T-helper 2 cell treated with Interferon-gamma antibody and Interleukin-4, amounts not matched to agents 100 ng/mL and 5 ng/mL, for 36 hours (primary cell): ENCODE measurements at regions not wholly inside any gene's neighbourhood (a gene's known extent, or its start where the extent isn't known, plus 50 kb on each side); places are given as distances from the start of the nearest gene placed in this dataset.
"Not testable (repeated sequence)": the region's sequence is repeated elsewhere in the genome, so short reads cannot be mapped to it uniquely, and the experiment has no call there.

Experiments used
- intact Hi-C: fragments of 100-400 bp; cut with micrococcal nuclease; formaldehyde crosslinking; loops from one replicate; pipeline ENCODE4 v1.15.1; 2023

DNA sequence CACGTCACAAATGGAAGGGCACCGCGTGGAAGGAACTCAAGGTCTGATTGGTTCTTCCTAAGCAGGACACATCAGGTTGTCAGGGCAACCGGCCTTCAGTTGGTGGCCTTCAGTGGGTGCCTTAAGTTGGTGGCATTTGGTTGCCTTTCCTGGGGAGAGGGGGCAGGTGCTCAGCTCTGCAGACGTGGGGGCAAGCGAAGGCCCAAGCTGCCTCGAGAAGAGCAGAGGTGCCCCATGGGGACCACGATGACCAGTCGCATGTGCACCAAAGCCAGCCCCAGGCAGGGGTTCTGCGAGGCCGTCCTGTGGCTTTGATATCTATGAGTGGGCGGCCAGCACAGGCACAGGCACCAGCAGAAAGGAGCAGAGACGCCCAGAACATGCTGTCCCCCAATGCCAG is 1742.8 kb upstream of the DEFB115 start:
- intact Hi-C loops = not testable (repeated sequence)

DNA sequence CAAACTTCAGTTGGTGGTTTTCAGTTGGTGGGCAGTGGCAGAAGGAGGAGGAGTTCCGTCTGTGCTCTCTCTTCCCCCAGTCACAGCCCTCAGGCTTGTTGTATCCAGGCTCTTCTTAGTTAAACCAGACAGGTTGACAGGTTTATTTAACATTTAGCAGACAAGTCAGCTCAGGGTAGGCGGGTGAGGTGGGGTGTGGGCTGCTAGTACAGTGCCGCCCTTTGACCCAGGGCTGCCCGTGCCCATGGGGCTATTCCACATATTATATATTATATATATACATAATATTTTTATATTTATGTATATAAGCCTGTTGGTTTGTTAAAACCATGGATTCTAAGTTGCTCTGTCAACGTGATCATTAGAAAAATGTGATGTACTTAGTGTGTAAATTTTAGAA is 1740.6 kb upstream of the DEFB115 start:
- intact Hi-C loops = not testable (repeated sequence)

DNA sequence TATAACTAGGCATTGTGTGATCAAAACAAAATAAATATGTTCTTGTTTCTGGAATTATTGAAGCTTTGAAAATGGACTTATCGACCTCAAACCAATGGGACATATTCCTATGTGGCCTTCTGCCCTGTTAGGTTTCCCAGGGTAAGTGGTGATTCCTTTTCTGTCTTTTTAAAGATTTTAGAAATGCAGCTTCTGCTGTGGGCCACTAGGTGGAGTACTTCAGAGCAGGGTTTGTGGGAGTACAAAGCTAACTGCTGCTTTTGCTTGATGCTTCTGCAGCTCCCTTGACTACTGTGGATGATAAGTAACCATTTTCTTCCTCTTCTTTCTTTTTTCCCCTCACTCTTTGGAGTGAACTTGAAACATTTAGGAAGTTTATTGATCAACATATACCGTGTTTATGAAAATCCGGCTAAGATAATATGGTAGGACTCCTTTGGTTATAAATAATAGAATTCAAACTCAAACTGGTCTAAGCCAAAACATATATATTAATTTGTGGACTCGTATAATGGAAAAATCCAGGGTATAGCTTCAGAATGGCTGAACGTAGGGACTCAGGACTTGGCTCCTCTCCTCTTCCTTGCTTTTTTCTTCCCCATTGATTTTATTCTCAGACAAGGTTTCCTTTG is 1737.7 kb upstream of the DEFB115 start:
- intact Hi-C loops = not testable (repeated sequence)

DNA sequence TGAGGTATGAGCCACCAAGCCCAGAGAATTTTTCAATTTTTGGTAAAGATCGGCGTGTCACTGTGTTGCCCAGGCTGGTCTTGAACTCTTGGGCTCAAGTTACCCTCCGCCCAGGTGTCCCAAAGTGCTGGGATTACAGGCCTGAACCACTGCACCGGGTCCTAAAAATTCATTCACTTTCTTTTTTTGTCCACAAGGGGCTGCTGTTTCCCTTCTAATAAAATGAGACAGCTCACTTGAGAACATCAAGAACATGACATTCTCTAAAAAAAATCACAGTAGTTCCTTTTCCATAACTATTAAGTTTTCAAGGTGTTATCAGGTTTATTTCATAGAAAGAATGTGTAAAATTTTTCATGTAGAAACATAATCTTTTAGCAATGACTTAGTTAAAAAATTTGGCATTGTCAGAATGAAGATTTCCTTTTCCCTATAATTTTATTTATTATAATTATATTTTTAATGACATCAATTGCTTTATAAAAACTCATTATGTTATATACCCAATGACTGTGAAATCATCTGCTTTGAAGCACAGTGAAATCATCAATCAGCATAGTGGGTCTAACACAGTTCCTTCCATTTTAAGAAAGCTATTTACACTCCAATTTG is 1723.8 kb upstream of the DEFB115 start:
- intact Hi-C loops = not testable (repeated sequence)

DNA sequence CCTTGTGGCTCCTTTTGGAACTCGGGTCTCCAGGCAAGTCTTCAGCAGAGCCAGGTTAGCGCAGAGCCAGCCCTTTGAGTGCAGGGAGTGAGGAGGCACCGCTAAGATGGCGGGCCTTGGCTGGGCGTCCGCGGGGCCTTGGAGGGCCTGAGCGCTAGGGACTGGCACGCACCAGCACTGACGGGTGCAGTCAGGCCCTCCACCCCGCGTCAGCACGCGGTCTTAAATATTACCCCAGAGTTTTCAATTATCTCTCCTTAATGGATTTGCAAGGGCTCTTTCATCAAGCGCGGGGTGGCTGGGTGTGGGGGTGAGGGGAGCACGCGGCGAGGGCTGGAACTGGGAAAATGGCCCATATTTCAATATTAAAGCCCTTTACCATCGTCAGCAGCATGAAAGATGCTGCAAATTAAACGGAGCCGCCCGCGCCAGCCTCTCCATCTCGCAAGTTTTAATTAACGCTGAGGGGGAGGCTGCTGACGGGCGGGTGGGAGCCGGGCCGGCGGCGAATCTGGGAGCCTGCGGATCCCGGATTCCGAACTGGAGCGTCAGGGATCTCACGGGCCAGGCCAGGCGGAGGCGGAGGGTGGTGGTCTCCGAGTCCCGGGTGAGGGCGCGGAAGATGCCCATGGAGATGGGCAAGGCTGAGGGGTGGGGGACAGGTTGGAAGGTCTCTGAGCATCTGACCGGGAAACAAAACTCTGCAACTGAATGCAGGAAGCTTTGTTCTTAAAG is 1690.4 kb upstream of the DEFB115 start:
- intact Hi-C loops = not testable (repeated sequence)

DNA sequence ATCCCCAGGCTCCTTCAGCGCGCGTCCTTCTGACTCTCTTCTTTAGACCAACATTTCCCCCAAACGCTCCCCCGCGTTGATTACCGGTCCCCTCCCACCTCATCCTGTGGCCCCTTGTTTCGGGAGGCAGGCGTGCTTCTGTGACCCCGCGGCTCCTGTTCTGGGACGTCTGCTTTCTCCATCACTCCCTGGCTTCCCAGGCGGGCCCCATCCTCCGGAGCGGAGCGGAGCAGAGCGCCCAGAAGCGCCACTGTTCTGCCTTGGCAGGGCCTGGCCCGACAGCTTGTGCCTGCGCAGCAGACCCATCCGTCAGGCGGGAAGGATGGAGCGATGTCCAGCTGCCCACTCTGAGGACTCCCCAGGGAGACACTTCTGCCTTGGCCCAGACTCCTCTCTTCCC is 1689.8 kb upstream of the DEFB115 start:
- intact Hi-C loops = not testable (repeated sequence)

DNA sequence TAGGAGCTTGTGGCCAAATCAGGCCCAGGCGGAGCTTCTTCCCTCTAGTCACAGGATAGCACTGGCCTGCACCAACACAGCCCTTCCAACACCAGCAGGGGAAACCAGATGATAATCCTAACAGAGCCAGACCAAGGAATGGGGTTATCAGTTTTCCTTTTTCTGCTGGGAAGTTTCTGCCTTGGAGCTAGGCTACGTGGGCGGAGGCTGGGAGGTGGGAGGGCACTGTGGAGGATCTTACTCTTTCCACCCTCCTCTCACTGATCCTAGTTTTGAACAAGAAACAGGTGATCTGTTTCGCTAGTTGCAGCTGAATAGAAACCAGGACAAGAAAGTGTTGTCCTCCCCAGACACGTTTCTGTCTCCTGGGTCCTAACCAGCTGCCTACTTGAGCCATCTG is 1687.3 kb upstream of the DEFB115 start:
- intact Hi-C loops = not testable (repeated sequence)

DNA sequence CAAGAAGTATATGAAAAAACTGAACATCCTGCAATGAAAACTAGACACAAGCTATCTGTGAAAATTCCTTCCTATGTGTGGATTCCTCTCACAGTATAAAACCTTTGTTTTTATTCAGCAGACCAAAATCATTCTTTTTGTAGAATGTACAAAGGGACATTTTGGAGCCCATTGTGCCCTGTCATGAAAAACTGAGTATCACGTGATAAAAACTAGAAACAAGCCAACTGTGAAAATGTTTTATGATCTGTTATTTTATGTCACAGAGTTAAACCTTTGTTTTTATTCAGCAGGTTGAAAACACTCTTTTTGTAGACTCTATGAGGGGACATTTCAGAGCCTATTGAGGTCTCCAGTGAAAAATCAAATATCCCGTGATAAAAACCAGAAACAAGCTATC is 1667.9 kb upstream of the DEFB115 start:
- intact Hi-C loops = not testable (repeated sequence)

DNA sequence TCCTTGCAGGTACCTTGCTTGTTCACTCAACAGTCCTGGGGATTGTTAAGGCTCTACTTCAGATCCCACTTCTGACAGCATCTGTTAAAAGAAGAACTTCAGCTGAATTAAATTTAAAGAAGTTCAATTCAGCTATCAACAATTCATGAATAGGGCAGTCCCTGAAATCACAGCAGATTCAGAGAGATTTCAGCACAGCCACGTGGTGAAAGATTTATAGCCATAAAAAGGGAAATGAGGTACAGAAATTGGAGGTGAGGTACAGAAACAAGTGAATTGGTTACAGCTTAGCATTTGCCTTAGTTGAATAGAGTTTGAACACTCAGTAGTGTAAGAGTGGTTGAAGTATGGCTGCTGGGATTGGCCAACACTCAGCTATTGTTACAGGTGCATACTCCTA is 1653.3 kb upstream of the DEFB115 start:
- intact Hi-C loops = not testable (repeated sequence)

DNA sequence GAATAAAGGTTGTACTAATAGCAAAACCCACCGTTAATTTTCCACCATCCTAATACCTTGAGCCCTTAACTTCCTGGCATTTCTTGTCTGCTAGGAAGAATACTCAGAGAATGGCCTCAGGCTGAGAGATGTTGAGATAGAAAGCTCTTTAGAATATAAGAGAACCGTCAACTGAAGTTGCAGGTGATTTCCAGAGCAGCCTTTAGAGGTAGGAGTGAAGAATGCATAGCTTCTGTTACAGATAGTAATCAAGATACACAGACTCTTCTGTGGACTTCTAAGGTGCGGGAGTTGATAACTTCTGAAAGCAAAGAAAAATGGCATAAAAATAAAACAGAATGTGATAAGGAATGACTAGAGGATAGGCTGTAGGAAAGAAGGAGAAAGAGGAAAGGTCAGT is 1651.3 kb upstream of the DEFB115 start:
- intact Hi-C loops = not testable (repeated sequence)

DNA sequence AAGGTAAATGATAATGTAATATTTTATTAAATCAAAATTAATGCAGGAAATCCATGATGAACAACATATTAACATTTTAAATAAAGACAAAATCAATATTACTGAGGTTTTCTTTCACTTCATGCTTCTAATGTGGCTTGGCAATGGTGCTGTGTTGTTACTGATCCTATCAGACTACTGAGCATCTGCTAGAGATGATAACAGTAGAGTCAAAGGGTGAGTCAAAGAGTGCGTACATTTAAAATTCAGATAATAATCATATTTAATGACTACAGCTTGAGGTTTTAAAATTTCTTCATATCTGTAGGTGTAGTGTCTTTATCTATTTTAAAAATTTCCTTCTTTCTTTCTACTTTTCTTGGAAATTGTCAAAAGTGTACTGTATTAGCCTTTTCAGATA is 1628.1 kb upstream of the DEFB115 start:
- intact Hi-C loops = not testable (repeated sequence)
